ENCODE measurements at regions not wholly inside any gene's neighbourhood (a gene's known extent, or its start where the extent isn't known, plus 50 kb on each side); places are given as distances from the start of the nearest gene placed in this dataset.

- TF ChIP-seq CTCF (IDR thresholded peaks at IDR 0.05) (no peak), POLR2A (IDR thresholded peaks at IDR 0.05) (no peak)
These were observed 320.9 kb downstream of the GABRB3 start for GRCh38 chr15:26451995-26452394.
